Nephron (organoid): ENCODE measurements at regions not wholly inside any gene's neighbourhood (a gene's known extent, or its start where the extent isn't known, plus 50 kb on each side); places are given as distances from the start of the nearest gene placed in this dataset.

ENCODE experiments used
- H3K27ac Mint-ChIP-seq, 3 experiments: 2 replicates each; pipeline ENCODE4 v1.8.0; 2020; ENCODE audit warnings: mixed read lengths in 3 of 3, mild to moderate bottlenecking in 2 of 3, moderate library complexity in 1 of 3
- H3K27me3 Mint-ChIP-seq: 2 replicates; pipeline ENCODE4 v1.8.0; 2021; ENCODE audit warnings: low read depth, mild to moderate bottlenecking, moderate library complexity, mixed read lengths
- H3K36me3 Mint-ChIP-seq: 2 replicates; pipeline ENCODE4 v1.8.0; 2020; ENCODE audit warnings: low read depth, mixed read lengths
- H3K4me1 Mint-ChIP-seq: 2 replicates; pipeline ENCODE4 v1.8.0; 2020; ENCODE audit warnings: mixed read lengths
- H3K4me3 Mint-ChIP-seq, 3 experiments: 2 replicates each; pipeline ENCODE4 v1.8.0; 2020; ENCODE audit warnings: mild to moderate bottlenecking in 3 of 3, mixed read lengths in 3 of 3, moderate library complexity in 2 of 3
- H3K9me3 Mint-ChIP-seq: 2 replicates; pipeline ENCODE4 v1.8.0; 2020; ENCODE audit warnings: mixed read lengths
- CTCF ChIP-seq, 3 experiments: fragments of 200-600 bp; sonication (generic); IDR thresholded peaks; one replicate each; pipeline ENCODE4 v1.5.0; 2021; ENCODE audit warnings: antibody characterized with exemption in 3 of 3; ENCODE audit not compliant: unreplicated experiment in 3 of 3

- H3K36me3 Mint-ChIP-seq: no peaks in the 10 kb centered on the region
- peaks cover 6% of the 10 kb centered on the region for H3K4me1 Mint-ChIP-seq
- TF ChIP-seq CTCF (IDR thresholded peaks at IDR 0.05; ENCODE audit: unreplicated experiment in 3 of 3): no peak
- H3K27ac Mint-ChIP-seq: no peak overlapping the region
- no peak overlapping the region for H3K4me3 Mint-ChIP-seq
- H3K9me3 Mint-ChIP-seq: no peaks in the 10 kb centered on the region
- H3K27me3 Mint-ChIP-seq: peaks cover 4% of the 10 kb centered on the region
Observed at GRCh38 chr11:20311444-20311843, 52.1 kb upstream of the HTATIP2 start.

GRCh38 chr11:20310596-20311394 lies 52.7 kb upstream of the HTATIP2 start:
- Mint-ChIP-seq H3K36me3 (no peaks in the 10 kb centered on the region), H3K27ac (no peak overlapping the region), H3K4me3 (no peak overlapping the region), H3K9me3 (no peaks in the 10 kb centered on the region), H3K4me1 (peaks cover 6% of the 10 kb centered on the region), H3K27me3 (peaks cover 4% of the 10 kb centered on the region)
- no peak for TF ChIP-seq CTCF (IDR thresholded peaks at IDR 0.05; ENCODE audit: unreplicated experiment in 3 of 3)

- Mint-ChIP-seq H3K4me3 (no peak overlapping the region), H3K9me3 (no peaks in the 10 kb centered on the region), H3K4me1 (peaks cover 6% of the 10 kb centered on the region), H3K36me3 (no peaks in the 10 kb centered on the region), H3K27me3 (peaks cover 8% of the 10 kb centered on the region), H3K27ac (no peak overlapping the region)
- no peak for TF ChIP-seq CTCF (IDR thresholded peaks at IDR 0.05; ENCODE audit: unreplicated experiment in 3 of 3)
Observed at GRCh38 chr11:20310137-20310536, 53.4 kb upstream of the HTATIP2 start.

- H3K27me3 Mint-ChIP-seq: peaks cover 8% of the 10 kb centered on the region
- H3K4me3 Mint-ChIP-seq: no peak overlapping the region
- no peaks in the 10 kb centered on the region for H3K9me3 Mint-ChIP-seq
- H3K36me3 Mint-ChIP-seq: no peaks in the 10 kb centered on the region
- no peak overlapping the region for H3K27ac Mint-ChIP-seq
- TF ChIP-seq CTCF (IDR thresholded peaks at IDR 0.05; ENCODE audit: unreplicated experiment in 3 of 3): no peak
- H3K4me1 Mint-ChIP-seq: peaks cover 6% of the 10 kb centered on the region
Observed at GRCh38 chr11:20309231-20310025, 54.1 kb upstream of the HTATIP2 start.

- peaks cover 8% of the 10 kb centered on the region for H3K27me3 Mint-ChIP-seq
- no peaks in the 10 kb centered on the region for H3K36me3 Mint-ChIP-seq
- no peak overlapping the region for H3K4me3 Mint-ChIP-seq
- H3K4me1 Mint-ChIP-seq: peaks cover 6% of the 10 kb centered on the region
- no peaks in the 10 kb centered on the region for H3K9me3 Mint-ChIP-seq
- H3K27ac Mint-ChIP-seq: no peak overlapping the region
- TF ChIP-seq CTCF (IDR thresholded peaks at IDR 0.05; ENCODE audit: unreplicated experiment in 3 of 3): no peak
Observed at GRCh38 chr11:20308601-20309000, 54.9 kb upstream of the HTATIP2 start.
